ENCODE measurements at regions not wholly inside any gene's neighbourhood (a gene's known extent, or its start where the extent isn't known, plus 50 kb on each side); places are given as distances from the start of the nearest gene placed in this dataset.
"Not testable (repeated sequence)": the region's sequence is repeated elsewhere in the genome, so short reads cannot be mapped to it uniquely, and the experiment has no call there.

DNA sequence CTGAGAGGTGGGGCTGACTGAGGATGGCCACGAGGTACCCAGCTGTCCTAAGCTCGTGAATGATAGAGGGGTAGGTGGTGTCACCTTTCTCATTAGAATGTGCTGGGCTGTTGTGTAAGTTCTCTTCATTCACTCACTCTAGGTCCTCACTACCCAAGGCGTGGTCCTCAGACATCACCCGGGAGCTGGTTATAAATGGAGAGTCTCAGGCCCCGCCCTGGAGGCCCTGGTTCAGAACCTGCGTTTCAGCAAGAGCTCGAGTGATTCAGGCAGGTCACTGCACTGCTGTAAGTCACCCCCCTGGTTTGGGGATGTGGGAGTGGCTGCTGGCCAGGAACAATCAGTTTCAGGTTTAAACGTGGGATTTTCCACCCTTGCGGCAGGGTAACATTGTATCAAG, 139.8 kb downstream of the FOXL1 start:
- no peak for DNase-seq

DNA sequence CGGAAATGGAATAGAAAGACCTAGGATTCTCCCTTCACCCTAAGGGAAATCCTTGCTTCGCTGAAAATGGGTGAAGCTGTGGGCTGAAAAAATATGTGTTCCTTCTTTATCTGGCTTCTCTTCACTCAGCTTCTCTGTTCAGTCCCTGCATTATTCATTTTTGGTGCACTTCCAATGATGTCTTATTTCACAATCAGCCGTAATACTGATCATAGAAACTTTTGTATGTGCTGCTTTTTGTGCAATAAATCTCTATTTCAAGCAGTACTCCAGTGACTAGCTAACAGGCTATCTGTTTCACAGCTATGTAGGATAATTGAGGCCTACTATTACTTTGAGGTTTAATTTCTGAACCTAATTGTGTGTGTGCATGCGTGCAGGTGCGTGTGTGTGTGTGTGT, 144.6 kb downstream of the FOXL1 start:
- no peak for DNase-seq

DNA sequence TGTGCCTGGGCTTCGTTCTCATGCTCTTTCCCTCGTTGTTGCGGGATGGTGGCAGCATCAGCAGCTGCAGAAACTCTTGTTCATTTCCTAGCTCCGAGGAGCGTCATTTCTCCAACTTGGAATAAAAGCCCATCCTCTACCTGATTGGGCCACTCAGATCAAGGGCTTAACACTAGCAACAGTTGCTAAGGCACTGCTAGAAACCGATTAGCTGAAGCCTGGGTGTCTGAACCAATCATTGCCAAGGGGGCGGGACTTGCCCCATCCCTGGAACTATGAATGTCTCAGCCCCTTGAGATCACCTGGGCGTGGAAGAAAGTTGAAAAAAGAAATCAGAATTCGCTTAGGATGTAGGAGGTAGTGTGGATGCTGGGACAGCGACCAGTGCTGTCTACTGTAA, 145.3 kb downstream of the FOXL1 start:
- no peak for DNase-seq

DNA sequence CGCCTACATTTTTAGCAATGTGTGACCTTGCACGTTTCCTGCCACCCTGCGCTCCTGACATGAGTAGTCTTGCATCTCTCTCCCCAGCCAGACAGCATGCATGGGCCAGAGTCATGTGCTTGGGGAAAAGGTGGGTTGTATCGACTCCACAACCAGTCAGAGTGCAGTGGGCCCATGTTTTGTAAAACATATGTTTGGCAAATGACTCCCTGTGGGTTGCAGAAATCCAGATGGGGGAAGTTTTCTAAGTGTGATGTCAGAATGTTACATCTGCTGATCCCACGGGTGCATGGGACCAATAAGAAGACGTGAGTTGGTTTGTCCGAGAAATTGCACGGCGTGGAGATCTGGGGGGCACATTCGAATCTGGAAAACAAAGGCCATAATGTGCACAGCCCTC, 147.1 kb downstream of the FOXL1 start:
- DNase-seq: no peak

DNA sequence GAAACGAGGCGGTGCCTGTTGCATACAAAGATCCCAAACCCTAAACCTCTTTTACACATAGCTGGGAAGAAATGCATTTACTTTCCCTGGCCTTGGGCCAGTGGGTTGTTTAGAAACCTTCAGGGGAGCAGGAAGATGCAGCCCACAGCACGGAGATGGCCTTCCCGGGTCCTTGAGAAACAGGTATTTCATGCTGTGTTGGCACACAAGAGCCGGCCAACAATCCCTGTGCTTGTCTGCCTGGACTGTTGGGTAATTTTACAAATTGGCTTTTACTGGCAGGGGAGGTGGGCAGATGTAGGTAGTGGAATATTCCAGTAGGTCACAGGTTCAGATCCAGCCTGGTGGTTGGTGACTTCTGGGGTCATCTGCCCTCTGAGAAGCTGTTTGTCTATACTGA, 148.0 kb downstream of the FOXL1 start:
- no peak for DNase-seq

DNA sequence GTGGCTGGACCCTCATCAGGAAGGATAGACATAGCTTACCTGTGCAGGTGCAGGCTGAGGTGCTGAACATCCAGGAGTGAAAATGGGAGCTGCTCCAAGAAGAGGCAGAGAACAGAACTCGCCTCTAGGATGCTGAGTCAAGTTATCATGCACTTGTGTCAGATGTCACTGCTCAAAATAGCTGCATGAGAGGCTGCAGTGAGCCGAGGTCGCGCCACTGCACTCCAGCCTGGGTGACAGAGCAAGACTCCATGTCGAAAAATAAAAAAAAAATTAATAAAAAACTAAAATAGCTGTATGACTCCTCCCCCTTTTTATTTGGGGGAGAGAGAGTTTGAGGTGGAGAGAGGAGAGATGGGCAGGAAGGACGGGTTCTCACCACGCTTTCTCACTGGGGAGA, 148.8 kb downstream of the FOXL1 start:
- no peak for DNase-seq

- no peak for DNase-seq
These were observed 149.3 kb downstream of the FOXL1 start for GRCh38 chr16:86727632-86728031.

- no peak for DNase-seq
These were observed 151.3 kb downstream of the FOXL1 start for GRCh38 chr16:86729686-86730085.

DNA sequence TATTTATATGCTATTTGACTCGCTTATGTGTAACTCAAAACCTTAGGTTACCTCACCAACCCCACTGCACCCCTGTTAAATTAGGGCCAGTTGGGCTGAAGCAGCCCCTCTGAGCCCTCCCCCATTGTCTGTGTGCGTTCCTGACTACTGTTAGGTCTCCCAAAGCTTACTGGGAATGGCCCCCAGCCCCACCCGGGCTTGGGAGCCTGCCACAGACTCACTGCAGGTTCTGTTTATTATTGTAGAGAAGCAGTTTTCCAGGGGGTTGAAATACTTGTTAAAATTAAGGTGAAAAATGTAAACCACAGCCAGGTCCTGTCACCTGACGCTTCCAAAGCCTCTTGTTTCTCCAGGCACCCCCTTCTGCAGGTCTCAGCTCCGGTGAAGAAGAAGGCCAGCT, 151.7 kb downstream of the FOXL1 start:
- no peak for DNase-seq

GRCh38 chr16:86730597-86730996, 152.2 kb downstream of the FOXL1 start:
- no peak for DNase-seq

DNA sequence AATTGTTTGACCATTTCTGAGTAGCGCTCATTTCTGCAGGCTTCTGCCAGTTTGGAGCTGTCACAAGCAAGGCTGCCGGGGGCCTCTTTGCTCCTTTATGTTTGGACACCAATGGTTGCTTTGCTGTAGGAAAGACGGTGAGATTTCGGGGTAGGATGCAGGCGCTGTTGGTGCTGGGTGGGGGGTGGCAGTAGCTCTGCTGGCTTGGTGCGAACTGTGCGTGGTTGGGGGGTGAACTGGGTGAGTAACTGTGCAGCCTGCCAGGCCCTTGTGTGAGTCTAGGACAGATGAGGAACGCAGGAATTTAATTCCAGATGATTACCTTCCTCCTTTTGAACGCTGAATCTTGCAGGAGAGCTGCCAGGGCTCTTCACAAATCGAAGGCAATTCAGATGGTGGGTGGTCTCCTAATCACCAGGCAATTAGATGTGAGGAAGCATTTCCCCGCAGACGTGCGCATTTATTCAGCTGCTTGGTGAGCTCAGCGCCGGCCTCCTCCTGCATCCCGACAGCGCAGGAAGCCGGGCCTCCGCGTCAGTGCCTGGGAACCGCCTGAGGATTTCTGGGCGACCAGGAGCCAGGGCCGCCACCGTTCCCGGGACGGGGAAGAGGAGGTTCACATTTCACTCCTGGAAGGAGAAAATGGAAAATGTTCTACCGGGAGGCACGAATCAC, 154.4 kb downstream of the FOXL1 start:
- DNase-seq: no peak

GRCh38 chr16:86733546-86734254, 155.4 kb downstream of the FOXL1 start:
- no peak for DNase-seq

DNA sequence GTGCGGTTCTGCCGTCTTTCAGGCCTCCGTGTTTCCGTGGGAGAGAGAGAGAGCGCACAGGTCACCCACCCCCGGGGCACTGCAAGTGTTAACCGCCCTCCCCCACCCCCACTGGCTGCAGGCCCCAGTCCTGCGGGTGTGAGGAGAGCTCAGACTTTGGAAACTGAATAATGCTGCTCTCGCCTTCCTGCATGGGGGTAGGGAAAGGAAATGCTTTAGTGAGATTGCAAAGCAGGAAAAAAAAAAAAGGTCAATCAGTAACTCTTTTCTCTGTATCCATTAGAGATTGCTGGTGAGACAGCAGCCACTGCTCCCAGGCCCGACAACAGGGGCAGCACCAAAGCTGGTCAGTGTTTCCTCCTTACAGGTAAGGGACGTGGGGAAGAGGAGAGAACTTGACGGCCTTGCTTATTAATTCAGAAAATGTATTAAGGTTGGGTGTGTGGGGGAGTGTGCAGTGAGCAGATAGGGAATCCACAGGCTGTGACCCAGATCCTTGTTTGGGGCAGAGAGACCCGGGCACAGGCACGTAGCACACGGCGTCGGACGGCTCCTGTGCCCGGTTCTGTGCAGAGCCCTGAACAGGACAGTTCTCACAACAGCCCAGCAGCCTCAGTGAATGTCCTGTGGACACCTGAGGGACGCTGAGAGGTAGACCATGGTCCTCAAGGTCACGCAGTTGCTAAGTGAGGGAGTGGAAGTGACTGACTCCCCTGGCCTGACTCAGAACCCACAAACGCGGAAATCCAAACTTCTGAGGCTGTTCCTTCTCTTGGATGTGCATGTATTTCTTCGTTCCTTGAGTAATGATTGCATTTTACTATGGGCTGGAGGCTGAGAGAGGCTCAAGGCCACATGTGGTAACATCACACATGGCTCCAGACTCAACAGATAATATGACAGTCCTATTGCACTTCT, 156.5 kb downstream of the FOXL1 start:
- no peak for DNase-seq

DNA sequence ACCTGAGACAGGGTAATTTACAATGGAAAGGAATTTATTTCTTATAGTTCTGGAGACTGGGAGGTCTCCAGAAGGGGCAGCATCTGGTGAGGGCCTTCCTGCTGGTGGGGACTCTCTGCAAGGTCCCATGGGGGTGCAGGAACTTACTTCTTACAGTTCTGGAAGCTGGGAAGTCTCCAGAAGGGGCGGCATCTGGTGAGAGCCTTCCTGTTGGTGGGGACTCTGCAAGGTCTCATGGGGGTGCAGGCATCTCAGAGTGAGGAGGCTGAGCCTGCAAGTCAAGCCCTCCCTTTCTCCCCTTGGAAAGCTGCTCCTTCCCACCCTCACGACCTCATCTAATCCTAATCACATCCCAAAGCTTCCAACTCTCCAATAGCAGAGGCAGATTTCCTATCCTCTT, 157.4 kb downstream of the FOXL1 start:
- no peak for DNase-seq

DNA sequence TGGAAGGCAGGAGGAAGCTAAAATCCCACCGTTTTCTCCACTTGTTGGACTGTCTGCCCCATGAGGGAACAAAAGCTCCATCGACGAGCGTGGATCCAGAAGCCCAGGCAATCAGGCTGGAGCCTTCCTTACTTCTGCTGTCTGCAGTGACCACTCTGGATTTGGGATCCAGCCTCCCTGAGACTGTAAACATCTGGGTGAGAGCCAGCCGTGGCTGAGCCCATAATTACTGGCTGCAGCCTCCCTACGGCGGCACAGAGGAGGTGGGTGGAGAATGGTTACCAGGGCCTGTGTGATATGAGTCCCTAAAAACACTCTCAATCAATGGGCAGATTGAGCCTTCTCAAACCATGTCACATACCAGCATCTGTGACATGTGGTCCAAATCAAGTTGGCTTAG, 158.2 kb downstream of the FOXL1 start:
- no peak for DNase-seq

- no peak for DNase-seq
These were observed 158.7 kb downstream of the FOXL1 start for GRCh38 chr16:86737083-86737482.

- DNase-seq: not testable (repeated sequence)
These were observed 160.0 kb downstream of the FOXL1 start for GRCh38 chr16:86738322-86738721.

- no peak for DNase-seq
These were observed 160.8 kb downstream of the FOXL1 start for GRCh38 chr16:86739178-86739577.

- DNase-seq: no peak
These were observed 161.5 kb downstream of the FOXL1 start for GRCh38 chr16:86739808-86740207.

- DNase-seq: no peak
These were observed 161.9 kb downstream of the FOXL1 start for GRCh38 chr16:86740298-86740697.

- no peak for DNase-seq
These were observed 162.8 kb downstream of the FOXL1 start for GRCh38 chr16:86740906-86741799.

- DNase-seq: no peak
These were observed 169.4 kb downstream of the FOXL1 start for GRCh38 chr16:86747761-86748160.

GRCh38 chr16:86748652-86749051, 170.3 kb downstream of the FOXL1 start:
- DNase-seq: no peak
